ENCODE measurements at regions not wholly inside any gene's neighbourhood (a gene's known extent, or its start where the extent isn't known, plus 50 kb on each side); places are given as distances from the start of the nearest gene placed in this dataset.

DNA sequence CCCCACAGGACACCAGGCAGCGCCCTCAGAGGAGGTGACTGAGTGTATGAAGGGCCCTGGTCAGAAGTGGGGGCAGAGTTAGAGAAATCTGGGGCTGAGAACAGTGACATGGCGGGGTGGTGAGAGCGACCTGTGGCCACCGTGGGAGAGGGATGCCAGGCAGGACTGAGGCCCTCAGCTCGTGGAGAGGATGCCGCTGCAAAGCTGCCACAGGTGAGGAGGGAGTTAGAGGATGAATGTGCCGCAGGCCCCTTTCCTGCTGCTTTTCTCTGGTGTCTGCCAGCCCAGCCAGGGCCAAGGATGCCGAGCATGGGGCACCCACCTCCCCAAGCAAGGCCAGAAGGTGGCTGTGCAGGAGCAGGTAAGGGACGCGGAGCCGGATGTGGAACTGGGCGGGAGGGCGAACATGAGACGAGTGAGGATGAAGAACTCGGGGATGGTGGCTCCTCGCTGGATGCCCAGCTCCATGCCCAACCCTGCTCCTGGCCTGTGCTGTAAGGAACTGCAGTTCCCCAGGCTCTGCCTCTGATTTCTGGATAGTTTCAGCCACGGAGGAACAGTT lies 269.2 kb upstream of the HDAC4 start (continued):
- TF ChIP-seq, protein P1, sequence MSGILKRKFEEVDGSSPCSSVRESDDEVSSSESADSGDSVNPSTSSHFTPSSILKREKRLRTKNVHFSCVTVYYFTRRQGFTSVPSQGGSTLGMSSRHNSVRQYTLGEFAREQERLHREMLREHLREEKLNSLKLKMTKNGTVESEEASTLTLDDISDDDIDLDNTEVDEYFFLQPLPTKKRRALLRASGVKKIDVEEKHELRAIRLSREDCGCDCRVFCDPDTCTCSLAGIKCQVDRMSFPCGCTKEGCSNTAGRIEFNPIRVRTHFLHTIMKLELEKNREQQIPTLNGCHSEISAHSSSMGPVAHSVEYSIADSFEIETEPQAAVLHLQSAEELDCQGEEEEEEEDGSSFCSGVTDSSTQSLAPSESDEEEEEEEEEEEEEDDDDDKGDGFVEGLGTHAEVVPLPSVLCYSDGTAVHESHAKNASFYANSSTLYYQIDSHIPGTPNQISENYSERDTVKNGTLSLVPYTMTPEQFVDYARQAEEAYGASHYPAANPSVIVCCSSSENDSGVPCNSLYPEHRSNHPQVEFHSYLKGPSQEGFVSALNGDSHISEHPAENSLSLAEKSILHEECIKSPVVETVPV (CRISPR knock-in tag; IDR thresholded peaks at IDR 0.05) = no peak

DNA sequence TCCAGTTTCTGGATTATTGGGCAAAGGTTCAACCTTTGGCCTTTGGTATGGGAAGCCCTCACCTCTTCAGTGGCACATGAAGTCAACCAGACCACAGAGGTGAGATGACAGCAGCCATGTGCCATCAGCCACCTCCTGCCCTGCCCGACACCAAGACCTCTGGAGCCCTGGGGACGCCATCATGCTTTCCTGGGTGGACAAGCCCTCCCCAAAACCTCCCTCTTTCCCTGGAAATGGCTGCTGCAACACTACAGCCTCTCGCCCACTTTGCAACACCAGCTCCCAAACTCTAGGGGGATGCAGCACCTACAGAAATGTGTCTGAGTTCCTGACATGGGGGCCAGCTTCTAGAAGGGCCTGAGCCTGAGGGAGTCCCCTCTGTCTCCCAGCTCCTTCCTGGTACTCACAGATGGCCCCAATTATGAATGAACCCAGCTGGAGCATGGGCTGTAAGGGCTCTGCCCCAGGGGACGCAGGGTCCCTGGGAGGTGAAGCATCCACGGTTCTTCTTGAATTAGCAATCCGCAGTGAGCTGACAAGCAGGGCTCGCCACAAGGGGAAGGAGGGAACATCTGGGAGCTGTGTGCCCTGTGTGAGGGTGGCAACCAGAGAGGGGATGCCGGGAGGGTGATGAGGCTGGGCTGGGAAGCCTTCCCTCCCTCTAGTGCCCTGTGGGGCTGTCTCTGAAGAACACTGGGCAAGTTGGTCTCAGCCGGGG lies 268.5 kb upstream of the HDAC4 start:
- ATAC-seq = no peak
- TF ChIP-seq TCF4 (CRISPR knock-in tag; IDR thresholded peaks at IDR 0.05; ENCODE audit: borderline replicate concordance) (peak; percentile 42; the same call in 1 of the 2 replicates), ZNF565 (CRISPR knock-in tag; conservative IDR thresholded peaks at IDR 0.05; ENCODE audit: low read depth) (no peak)

DNA sequence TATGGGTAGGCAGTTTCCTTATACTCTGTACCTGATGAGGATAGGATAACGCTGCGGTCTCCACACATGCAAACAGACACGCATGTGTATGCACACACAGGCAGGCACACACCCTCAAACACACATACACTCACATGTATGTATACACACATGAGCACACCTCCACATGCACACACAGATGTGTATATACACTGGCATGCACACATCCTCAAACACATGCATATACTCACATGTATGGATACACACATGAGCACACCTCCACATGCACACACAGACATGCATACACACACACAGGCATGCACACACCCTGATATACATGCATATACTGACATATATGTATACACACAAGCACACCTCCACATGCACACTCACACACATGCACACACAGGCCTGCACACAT lies 267.8 kb upstream of the HDAC4 start:
- no peak for TF ChIP-seq OSR1 (CRISPR knock-in tag; IDR thresholded peaks at IDR 0.05)
- no peak for TF ChIP-seq RARB (CRISPR knock-in tag; IDR thresholded peaks at IDR 0.05)
- TF ChIP-seq ZFP30 (CRISPR knock-in tag; IDR thresholded peaks at IDR 0.05) = no peak
- TF ChIP-seq, protein P2, sequence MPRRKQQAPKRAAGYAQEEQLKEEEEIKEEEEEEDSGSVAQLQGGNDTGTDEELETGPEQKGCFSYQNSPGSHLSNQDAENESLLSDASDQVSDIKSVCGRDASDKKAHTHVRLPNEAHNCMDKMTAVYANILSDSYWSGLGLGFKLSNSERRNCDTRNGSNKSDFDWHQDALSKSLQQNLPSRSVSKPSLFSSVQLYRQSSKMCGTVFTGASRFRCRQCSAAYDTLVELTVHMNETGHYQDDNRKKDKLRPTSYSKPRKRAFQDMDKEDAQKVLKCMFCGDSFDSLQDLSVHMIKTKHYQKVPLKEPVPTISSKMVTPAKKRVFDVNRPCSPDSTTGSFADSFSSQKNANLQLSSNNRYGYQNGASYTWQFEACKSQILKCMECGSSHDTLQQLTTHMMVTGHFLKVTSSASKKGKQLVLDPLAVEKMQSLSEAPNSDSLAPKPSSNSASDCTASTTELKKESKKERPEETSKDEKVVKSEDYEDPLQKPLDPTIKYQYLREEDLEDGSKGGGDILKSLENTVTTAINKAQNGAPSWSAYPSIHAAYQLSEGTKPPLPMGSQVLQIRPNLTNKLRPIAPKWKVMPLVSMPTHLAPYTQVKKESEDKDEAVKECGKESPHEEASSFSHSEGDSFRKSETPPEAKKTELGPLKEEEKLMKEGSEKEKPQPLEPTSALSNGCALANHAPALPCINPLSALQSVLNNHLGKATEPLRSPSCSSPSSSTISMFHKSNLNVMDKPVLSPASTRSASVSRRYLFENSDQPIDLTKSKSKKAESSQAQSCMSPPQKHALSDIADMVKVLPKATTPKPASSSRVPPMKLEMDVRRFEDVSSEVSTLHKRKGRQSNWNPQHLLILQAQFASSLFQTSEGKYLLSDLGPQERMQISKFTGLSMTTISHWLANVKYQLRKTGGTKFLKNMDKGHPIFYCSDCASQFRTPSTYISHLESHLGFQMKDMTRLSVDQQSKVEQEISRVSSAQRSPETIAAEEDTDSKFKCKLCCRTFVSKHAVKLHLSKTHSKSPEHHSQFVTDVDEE (CRISPR knock-in tag; IDR thresholded peaks at IDR 0.05) = no peak
- TF ChIP-seq ZNF8 (CRISPR knock-in tag; IDR thresholded peaks at IDR 0.05) = no peak
- no peak for TF ChIP-seq BACH2 (CRISPR knock-in tag; IDR thresholded peaks at IDR 0.05; ENCODE audit: borderline replicate concordance)
- no peak for ATAC-seq

DNA sequence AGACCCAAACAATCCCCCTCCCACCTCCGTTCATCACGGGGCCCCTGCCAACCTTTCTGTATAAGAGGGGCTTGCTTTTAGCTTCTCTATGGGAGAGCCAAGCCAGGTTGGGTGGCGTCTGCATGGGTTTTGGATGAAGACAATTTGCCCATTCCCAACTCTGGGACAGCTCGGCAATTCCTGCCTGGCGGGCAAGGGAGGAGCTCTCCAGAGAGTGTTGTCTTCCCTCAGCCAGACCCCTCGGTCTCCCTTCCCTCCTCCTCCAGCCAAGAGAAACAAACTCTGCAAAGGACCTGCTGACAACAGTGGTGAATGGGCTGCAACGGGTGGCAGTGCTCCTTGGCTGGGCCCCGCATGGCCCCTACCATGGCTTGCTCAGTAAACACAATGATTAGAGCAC lies 267.2 kb upstream of the HDAC4 start:
- TF ChIP-seq RARB (CRISPR knock-in tag; IDR thresholded peaks at IDR 0.05) (no peak), ZNF565 (CRISPR knock-in tag; conservative IDR thresholded peaks at IDR 0.05; ENCODE audit: low read depth) (no peak), TOX (CRISPR knock-in tag; IDR thresholded peaks at IDR 0.05; ENCODE audit: borderline replicate concordance) (no peak), ESRRG (CRISPR knock-in tag; IDR thresholded peaks at IDR 0.05) (no peak)
- TF ChIP-seq, protein P2 (CRISPR knock-in tag; IDR thresholded peaks at IDR 0.05) = no peak
- ATAC-seq = no peak

DNA sequence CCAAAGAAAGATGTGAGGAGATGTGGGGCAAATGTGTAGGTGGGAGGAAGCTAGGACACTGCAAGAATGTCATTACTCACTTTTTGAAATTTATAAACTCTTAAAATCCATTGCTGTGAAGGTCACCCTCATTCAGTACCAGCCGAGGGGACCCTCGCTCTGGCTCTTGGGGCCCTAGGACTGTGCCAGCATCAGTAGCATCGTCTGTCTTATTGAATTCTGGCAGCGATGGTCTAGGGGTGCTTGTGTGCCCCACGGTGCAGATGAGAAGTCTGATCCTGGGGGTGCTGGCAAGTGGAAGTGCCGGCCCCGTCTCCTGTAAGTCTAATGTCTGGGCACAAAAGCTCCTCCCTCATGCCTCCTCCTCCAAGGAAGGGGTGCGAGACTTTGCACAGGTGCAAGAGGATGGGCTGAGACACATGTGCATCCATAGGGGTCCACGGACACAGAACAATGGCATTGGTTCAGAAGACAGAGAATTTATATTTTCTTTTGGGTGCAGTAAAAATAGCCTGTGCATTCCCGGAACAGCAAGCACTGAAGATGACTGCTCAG lies 266.7 kb upstream of the HDAC4 start:
- ATAC-seq = no peak
- TF ChIP-seq, protein P1 (CRISPR knock-in tag; IDR thresholded peaks at IDR 0.05) = no peak
- no peak for TF ChIP-seq ARNTL (CRISPR knock-in tag; IDR thresholded peaks at IDR 0.05; ENCODE audit: borderline replicate concordance, low read depth)
- TF ChIP-seq ESRRG (CRISPR knock-in tag; IDR thresholded peaks at IDR 0.05) = no peak
- TF ChIP-seq GLIS3 (CRISPR knock-in tag; IDR thresholded peaks at IDR 0.05) = no peak
- TF ChIP-seq ZNF70 (CRISPR knock-in tag; IDR thresholded peaks at IDR 0.05) = no peak
- TF ChIP-seq ISL1 (CRISPR knock-in tag; IDR thresholded peaks at IDR 0.05) = no peak
- TF ChIP-seq ZNF565 (CRISPR knock-in tag; conservative IDR thresholded peaks at IDR 0.05; ENCODE audit: low read depth) = no peak
- no peak for TF ChIP-seq ZFP30 (CRISPR knock-in tag; IDR thresholded peaks at IDR 0.05)
